Stimulated activated CD8-positive, alpha-beta memory T cell treated with anti-CD3 and anti-CD28 coated beads, Interleukin-15, amount 100 ng/mL, for 4 hours (primary cell): ENCODE measurements at regions not wholly inside any gene's neighbourhood (a gene's known extent, or its start where the extent isn't known, plus 50 kb on each side); places are given as distances from the start of the nearest gene placed in this dataset.

Experiments
- DNase-seq, 2 donors: peaks; one replicate each; pipeline ENCODE4 v3.0.0-alpha.2; 2020; ENCODE audit warnings: low read depth in 2 of 2

- DNase-seq, result no peak
These were observed 87.2 kb downstream of the CTAGE1 start for GRCh38 chr18:22330508-22330907.

- DNase-seq, result no peak
These were observed 92.3 kb downstream of the CTAGE1 start for GRCh38 chr18:22325396-22325795.

GRCh38 chr18:22324191-22325131 is 93.3 kb downstream of the CTAGE1 start:
- no peak for DNase-seq

GRCh38 chr18:22322243-22322691 is 95.4 kb downstream of the CTAGE1 start:
- DNase-seq, result no peak

DNA sequence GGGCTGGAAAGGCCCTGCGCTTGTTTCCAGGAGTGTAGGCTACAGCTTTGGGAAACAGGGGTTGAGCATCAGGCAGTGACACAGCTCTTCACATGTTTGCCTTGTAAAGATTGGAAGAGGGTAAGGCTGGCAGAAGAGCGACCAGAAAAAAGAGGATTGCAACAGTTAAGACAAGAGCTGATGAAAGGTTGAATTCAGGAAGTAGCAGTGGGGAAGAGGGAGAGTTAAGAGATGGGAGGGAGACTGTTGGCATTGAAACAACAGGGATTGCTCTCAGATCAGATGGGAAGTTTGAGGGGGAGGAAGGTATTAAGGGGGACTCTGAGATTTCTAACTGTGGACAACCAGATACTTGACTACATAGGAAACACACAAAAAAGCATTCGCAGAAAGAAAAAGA is 96.9 kb downstream of the CTAGE1 start:
- DNase-seq, result no peak

- no peak for DNase-seq
These were observed 97.6 kb downstream of the CTAGE1 start for GRCh38 chr18:22320155-22320554.

GRCh38 chr18:22318745-22319407 is 98.8 kb downstream of the CTAGE1 start:
- DNase-seq, result no peak

- no peak for DNase-seq
These were observed 103.3 kb downstream of the CTAGE1 start for GRCh38 chr18:22314420-22314819.

GRCh38 chr18:22314001-22314400 is 103.7 kb downstream of the CTAGE1 start:
- DNase-seq, result no peak

DNA sequence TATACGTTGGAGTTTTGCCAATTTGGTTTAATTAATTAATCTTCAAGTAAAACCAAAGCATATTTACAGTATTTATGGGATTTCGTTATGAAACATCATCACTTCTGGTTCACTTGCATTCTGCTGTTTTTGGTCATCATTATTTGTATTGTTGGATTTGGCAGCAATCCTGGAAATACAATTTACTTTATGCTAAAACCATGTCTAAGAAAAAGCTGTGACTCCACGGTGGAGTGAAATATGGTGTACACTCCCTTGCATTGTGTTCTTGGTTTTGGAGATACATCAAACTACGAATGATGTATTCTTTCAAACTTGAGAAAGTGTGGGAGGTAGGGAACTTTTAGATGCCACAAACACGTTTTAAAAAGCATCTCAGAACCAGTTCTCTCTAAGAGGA is 106.4 kb downstream of the CTAGE1 start:
- DNase-seq, result no peak

DNA sequence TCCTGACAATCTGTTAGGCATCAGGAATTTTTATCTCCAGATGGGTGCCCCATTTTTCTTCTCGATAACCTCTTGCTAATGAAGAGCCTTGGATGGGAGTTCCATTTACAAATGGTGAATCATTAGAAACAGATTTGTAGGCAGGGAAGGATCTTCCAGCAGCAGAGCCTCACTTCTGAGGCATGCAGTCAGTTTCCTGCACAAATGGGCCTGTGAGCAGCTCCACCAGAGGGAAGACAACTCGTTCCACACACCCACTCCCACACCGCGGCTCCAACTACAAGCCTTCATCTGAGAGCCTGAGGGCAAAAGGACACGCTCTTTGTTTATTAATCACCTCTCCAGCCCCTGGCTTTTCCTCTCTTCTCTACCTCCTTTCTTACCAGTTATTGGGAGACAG is 108.5 kb downstream of the CTAGE1 start:
- DNase-seq, result no peak

DNA sequence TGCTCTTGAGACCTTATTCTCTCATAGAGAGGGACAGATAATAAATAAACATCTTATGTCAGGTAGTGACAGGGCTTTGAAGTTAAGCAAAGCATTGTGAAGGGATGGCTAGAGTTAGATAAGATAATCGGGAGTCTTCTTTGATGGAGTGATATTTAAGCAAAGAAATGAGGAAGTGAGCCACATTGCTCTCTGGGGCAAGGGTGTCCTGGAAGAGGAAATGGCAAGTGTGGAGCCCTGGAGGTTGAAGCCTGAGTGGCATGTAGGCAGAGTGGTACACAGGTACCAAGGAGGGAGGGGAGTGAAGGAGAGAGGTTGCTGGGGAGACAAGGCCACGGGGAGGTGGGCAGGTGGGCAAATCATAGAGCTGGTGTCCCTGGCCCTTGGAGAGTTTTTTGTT is 110.2 kb downstream of the CTAGE1 start:
- no peak for DNase-seq

GRCh38 chr18:22303927-22304326 is 113.8 kb downstream of the CTAGE1 start:
- no peak for DNase-seq

DNA sequence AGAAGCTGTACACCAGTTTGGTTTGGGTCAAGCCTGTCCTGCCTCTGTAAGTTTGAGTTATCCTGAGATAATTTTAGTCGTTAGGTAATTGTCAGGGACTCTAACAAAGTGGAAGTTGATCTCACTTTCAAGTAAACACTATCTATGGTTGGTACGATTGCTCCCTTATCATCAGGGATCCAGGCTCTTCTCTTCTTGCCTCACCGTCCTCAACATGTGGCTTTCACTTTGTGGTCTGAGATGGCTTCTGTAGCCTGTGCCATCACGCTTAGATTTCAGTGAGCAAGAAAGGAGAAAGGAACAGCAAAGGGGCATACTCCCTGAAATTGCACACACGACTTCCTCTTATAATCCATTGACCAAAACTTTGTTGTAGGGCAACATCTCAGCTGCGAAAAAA is 115.6 kb downstream of the CTAGE1 start:
- DNase-seq, result no peak

DNA sequence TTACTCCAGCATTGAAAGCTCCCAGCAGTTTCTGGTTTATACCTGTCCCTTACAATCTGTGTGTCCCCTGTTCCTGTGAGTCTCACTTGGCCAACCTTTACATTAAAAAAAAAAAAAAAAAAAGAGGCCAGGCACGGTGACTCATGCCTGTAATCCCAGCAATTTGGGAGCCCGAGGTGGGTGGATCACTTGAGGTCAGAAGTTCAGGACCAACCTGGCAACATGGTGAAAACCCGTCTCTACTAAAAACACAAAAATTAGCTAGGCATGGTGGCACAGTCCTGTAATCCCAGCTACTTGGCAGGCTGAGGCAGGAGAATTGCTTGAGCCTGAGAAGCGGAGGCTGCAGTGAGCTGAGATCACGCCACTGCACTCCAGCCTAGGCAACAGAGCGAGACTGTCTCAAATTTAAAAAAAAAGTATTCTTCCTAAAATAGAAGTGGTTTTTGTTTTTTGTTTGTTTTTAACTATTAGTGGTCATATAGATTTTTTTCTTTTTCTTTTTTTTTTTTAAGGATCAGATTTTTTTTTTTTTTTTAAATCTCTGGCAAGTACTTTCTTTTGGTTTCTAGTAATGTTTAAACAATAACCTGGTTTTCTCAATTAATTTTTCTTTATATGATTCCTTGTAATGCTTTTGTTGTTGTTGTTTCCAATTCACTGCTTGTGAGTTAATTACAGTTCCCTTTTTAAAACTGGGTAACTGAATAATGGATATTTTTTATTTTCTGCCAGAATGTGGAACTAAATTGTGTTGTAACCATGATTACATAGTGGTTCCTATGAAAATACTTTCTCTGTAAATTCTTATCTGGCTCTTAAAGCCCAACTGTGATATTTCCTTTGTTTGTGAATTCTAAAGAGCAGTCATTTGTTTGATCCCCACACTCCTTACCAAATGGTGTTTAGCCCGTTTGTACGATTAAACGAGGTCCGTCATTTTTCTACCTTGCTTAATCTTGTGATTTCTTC is 116.8 kb downstream of the CTAGE1 start:
- no peak for DNase-seq

- DNase-seq, result no peak
These were observed 120.7 kb downstream of the CTAGE1 start for GRCh38 chr18:22297008-22297407.

DNA sequence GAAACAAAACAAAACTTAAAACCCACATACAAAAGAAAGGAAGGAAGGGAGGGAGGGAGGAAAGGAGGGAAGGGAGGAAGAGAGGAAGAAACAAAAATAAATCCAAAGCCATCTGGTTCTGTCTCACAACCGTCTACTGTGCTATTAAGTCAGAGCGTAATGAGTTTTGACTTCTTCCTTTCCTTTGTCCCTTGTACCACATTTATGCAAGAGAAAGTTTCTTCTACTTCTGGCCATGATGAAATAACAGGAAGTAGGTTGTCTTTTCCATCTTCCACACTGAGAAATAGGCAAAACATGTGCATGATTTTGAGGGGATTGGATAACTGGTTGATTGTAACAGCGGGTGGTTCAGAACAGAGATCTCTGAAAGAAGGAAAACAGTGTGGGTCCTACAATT is 121.4 kb downstream of the CTAGE1 start:
- no peak for DNase-seq

DNA sequence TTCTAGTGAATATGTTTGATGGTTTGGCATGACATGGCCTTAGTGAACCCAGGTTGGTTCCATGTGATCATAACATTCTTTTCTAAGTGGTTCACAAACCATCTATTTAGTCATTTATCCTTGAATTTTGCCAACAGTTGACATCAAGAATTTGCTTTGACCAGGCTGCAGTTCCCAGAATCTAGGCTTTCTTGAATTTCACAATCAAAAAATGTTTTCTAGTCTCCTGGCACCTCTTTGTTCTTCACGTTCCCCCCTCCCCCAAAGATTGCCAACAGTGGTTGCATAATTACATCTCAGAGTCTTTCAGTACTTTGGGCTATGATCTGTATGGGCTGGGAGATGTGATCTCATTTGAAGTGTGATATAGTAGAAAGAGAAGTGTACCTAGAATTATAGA is 124.0 kb downstream of the GATA6 start:
- no peak for DNase-seq

- DNase-seq, result no peak
These were observed 120.6 kb downstream of the GATA6 start for GRCh38 chr18:22290004-22290403.

GRCh38 chr18:22286585-22286984 is 117.2 kb downstream of the GATA6 start:
- no peak for DNase-seq

- no peak for DNase-seq
These were observed 116.2 kb downstream of the GATA6 start for GRCh38 chr18:22285361-22286140.
